GM12801 (cell line): ENCODE measurements at regions not wholly inside any gene's neighbourhood (a gene's known extent, or its start where the extent isn't known, plus 50 kb on each side); places are given as distances from the start of the nearest gene placed in this dataset.

Experiments
- TF ChIP-seq, protein P1 (sequence below): IDR thresholded peaks from one replicate; pipeline ENCODE4 v1.5.1; 2011; ENCODE audit warnings: control low read depth; ENCODE audit not compliant: insufficient read length; ENCODE audit errors: extremely low read depth

- TF ChIP-seq, protein P1, sequence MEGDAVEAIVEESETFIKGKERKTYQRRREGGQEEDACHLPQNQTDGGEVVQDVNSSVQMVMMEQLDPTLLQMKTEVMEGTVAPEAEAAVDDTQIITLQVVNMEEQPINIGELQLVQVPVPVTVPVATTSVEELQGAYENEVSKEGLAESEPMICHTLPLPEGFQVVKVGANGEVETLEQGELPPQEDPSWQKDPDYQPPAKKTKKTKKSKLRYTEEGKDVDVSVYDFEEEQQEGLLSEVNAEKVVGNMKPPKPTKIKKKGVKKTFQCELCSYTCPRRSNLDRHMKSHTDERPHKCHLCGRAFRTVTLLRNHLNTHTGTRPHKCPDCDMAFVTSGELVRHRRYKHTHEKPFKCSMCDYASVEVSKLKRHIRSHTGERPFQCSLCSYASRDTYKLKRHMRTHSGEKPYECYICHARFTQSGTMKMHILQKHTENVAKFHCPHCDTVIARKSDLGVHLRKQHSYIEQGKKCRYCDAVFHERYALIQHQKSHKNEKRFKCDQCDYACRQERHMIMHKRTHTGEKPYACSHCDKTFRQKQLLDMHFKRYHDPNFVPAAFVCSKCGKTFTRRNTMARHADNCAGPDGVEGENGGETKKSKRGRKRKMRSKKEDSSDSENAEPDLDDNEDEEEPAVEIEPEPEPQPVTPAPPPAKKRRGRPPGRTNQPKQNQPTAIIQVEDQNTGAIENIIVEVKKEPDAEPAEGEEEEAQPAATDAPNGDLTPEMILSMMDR, result no peak
Observed at GRCh38 chr6:6964675-6965074, 143.1 kb upstream of the RREB1 start.

DNA sequence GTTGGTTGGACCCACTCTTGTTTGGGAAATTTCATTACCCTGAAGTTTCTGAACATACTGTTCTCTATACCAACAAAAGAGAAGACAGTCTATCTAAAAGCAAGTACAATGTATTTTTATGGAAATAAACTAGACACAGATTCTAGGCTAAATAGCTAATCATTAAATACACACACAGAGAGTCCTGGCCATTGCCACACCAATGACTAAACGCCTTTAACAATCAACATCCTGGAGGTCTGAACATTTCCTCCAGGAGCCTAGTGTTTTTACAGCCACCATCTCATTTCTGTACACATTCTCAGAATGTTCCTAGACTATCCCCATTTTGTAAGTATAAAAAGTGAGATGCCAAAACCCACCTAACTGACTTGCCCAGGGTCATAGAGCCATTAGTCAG is 141.6 kb upstream of the RREB1 start:
- TF ChIP-seq, protein P1, result no peak

DNA sequence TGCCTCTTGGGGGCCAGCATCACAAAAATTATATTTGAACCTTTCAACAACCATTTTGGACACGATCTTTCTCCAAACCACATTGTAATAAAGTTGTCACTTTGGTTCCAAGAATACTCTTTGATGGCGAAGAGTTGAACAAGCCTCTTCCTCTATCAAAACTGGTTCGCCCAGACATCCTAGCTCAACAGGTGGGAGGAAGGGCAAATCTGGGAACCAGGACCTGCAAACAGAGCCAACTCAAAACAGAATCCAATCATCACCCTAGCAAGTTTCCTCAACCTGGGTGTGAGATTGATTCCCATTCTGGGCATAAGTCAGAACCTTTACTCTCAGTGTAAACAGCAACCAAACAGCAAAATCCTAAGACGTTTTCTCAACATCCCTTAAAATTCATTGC is 141.2 kb upstream of the RREB1 start:
- TF ChIP-seq, protein P1, result no peak

DNA sequence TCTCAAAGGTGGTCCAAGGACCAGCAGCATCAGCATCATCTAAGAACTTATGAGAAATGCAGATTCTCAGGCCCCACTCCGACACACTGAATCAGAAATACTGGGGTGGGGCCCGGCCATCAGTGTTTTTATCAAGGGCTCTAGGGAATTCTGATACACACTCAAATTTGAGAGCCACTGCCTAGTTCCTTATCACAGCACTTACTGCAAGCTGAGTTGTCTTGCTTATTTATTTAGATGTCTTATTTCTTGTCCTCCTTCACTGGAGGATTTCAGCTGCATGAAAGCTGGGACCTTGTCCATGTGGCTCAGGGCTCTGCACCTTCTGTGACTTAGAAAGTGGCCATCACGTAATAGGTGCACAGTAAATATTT is 139.4 kb upstream of the RREB1 start:
- TF ChIP-seq, protein P1, result no peak

DNA sequence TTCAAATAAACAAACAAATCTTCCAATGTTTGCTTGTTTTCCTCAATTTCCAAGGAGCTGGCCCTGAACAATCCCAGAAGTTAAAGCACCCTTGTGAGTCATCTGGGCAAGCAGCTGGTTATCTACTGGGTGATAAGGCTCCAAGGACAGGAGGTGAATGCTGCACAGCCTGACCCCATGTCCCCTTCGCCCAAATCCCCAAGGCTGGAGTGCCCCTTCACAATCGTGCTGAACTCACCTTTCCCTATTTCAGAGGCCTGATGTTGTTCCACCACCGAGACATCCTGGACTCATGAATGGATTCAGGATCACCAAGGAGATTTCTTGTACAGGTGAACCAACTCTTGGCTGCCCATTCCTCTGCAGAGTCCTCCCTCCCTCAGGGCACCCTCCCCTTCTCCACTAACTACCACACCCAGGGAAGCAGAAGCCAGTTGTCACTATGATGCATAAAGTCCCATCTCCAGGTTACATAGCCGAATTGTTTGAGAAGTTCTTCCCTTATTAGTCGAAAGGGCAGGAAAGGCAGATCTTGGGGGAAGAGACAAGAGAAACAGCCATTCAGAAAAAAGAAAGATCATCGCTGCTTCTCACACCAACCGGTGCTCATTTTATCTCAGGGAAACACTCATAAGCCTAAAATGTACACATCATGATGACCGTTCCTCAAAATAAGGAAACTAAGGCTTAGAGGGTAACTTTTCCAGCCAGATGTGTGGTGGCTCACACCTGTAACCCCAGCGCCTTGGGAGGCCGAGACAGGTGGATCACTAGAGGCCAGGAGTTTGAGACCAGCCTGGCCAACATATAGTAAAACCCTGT is 138.8 kb upstream of the RREB1 start:
- TF ChIP-seq, protein P1, result no peak

DNA sequence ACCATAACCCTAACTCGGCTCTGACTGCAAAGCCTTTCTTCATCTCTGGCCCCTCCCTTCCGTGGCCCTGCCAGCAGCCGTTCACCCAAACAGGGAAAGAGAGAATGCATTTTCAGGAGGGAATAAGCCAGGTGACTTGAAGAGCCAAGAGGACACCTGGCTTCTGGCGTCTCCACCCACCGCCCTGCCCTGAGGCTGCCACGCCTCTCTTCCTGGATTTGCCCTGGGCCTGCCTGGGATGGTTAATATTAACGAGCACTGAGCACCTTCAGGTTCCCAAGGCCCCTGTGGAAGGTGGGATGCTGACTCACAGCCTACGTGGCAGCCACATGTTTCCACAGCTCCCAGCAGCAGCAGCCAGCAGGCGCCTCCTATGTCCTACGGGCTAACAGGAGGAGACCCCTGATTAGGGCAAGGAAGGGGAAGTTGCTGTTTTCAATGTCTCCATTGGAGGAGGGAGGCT is 138.0 kb upstream of the RREB1 start:
- TF ChIP-seq, protein P1, result no peak

DNA sequence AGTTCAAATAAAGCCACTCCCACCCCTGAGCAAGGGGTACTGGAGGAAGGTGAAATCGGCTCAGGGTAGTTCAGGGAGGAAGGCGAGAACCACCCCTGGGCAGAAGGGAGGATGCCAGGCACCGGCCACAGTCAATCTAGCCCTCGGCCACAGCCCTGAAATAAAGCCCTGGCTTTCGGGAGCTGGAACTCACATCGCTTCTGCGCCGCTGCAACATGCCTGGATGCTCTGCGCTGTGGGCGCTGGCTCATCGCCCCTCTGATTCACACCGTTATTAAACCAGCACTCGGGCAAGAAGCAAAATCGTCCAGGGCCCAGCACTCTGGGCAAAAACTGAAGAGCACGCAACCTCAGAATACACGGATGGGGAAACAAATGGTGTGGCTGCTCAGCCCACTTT is 136.9 kb upstream of the RREB1 start:
- TF ChIP-seq, protein P1, result no peak
